B cell (primary cell): ENCODE measurements at regions not wholly inside any gene's neighbourhood (a gene's known extent, or its start where the extent isn't known, plus 50 kb on each side); places are given as distances from the start of the nearest gene placed in this dataset.

Experiments used
- CTCF ChIP-seq: fragments of 200-600 bp; IDR thresholded peaks from one replicate; pipeline ENCODE4 v1.8.0; 2022; ENCODE audit warnings: antibody characterized with exemption, mild to moderate bottlenecking
- EZH2 ChIP-seq: IDR thresholded peaks from 2 replicates; pipeline ENCODE4 v1.6.1; 2012; ENCODE audit warnings: borderline replicate concordance, low read depth, mild to moderate bottlenecking, moderate library complexity, low read length; ENCODE audit not compliant: insufficient read depth, poor library complexity, severe bottlenecking

GRCh38 chr11:57901756-57902155 is 121.9 kb upstream of the OR9Q1 start:
- TF ChIP-seq CTCF (no peak), EZH2 (no peak)
